Suprapubic skin (tissue), 4 donors: ENCODE measurements at regions not wholly inside any gene's neighbourhood (a gene's known extent, or its start where the extent isn't known, plus 50 kb on each side); places are given as distances from the start of the nearest gene placed in this dataset.

Source experiments
- CTCF ChIP-seq, 2 donors: fragments of 200-600 bp in 1 of 2; fragments of 450-650 bp in 1 of 2; sonication (generic) in 1 of 2; IDR thresholded peaks; one replicate each; pipeline ENCODE4 v1.5.1; 2016 to 2019; ENCODE audit warnings: antibody characterized with exemption in 2 of 2, mild to moderate bottlenecking in 1 of 2, moderate library complexity in 1 of 2
- EP300 ChIP-seq: sonication (generic); formaldehyde crosslinking; IDR thresholded peaks from one replicate; pipeline ENCODE4 v1.6.1; 2017; ENCODE audit warnings: antibody characterized with exemption
- POLR2A ChIP-seq, 2 donors: fragments of 450-650 bp; IDR thresholded peaks; one replicate each; pipeline ENCODE4 v1.6.1; 2017; ENCODE audit warnings: antibody characterized with exemption in 2 of 2, mild to moderate bottlenecking in 2 of 2, moderate library complexity in 2 of 2
- POLR2AphosphoS5 ChIP-seq, 3 donors: sonication (generic); formaldehyde crosslinking; IDR thresholded peaks; one replicate each; pipeline ENCODE4 v1.6.1; 2017; ENCODE audit warnings: antibody characterized with exemption in 3 of 3

GRCh38 chr3:82761858-82762257, 1000.4 kb upstream of the GBE1 start:
- no peak for TF ChIP-seq POLR2A (IDR thresholded peaks at IDR 0.05)
- no peak for TF ChIP-seq CTCF (IDR thresholded peaks at IDR 0.05)
- no peak for TF ChIP-seq EP300
- no peak for TF ChIP-seq POLR2AphosphoS5 (IDR thresholded peaks at IDR 0.05)
